Ecto neural progenitor cell (in vitro differentiated cells): ENCODE measurements at regions not wholly inside any gene's neighbourhood (a gene's known extent, or its start where the extent isn't known, plus 50 kb on each side); places are given as distances from the start of the nearest gene placed in this dataset.
"Not testable (repeated sequence)": the region's sequence is repeated elsewhere in the genome, so short reads cannot be mapped to it uniquely, and the experiment has no call there.

Experiments used
- DNase-seq: peaks from one replicate; pipeline ENCODE4 v3.0.0-alpha.2; 2018; ENCODE audit warnings: low spot score

- not testable (repeated sequence) for DNase-seq
These were observed 296.6 kb upstream of the NBPF12 start for GRCh38 chr1:146641534-146641933.

- DNase-seq, result not testable (repeated sequence)
These were observed 297.5 kb upstream of the NBPF12 start for GRCh38 chr1:146640671-146641070.

GRCh38 chr1:146630302-146630701, 307.8 kb upstream of the NBPF12 start:
- not testable (repeated sequence) for DNase-seq

- DNase-seq, result not testable (repeated sequence)
These were observed 319.5 kb upstream of the NBPF12 start for GRCh38 chr1:146618582-146618981.

- not testable (repeated sequence) for DNase-seq
These were observed 333.4 kb upstream of the NBPF12 start for GRCh38 chr1:146604681-146605080.

GRCh38 chr1:146600720-146601307, 337.3 kb upstream of the NBPF12 start:
- not testable (repeated sequence) for DNase-seq

GRCh38 chr1:146599906-146600305, 338.2 kb upstream of the NBPF12 start:
- not testable (repeated sequence) for DNase-seq

GRCh38 chr1:146581229-146581628, 352.4 kb upstream of the NOTCH2NLA start:
- not testable (repeated sequence) for DNase-seq

- DNase-seq, result not testable (repeated sequence)
These were observed 338.7 kb upstream of the NOTCH2NLA start for GRCh38 chr1:146567541-146567940.

- DNase-seq, result not testable (repeated sequence)
These were observed 329.2 kb upstream of the NOTCH2NLA start for GRCh38 chr1:146558032-146558431.

GRCh38 chr1:146556405-146556804, 327.6 kb upstream of the NOTCH2NLA start:
- DNase-seq, result not testable (repeated sequence)

- not testable (repeated sequence) for DNase-seq
These were observed 323.6 kb upstream of the NOTCH2NLA start for GRCh38 chr1:146552414-146552813.

GRCh38 chr1:146548684-146549083, 319.9 kb upstream of the NOTCH2NLA start:
- not testable (repeated sequence) for DNase-seq

GRCh38 chr1:146546189-146546588, 317.4 kb upstream of the NOTCH2NLA start:
- not testable (repeated sequence) for DNase-seq

GRCh38 chr1:146537775-146538373, 309.1 kb upstream of the NOTCH2NLA start:
- DNase-seq, result not testable (repeated sequence)

GRCh38 chr1:146536028-146536427, 307.2 kb upstream of the NOTCH2NLA start:
- not testable (repeated sequence) for DNase-seq

- DNase-seq, result not testable (repeated sequence)
These were observed 306.8 kb upstream of the NOTCH2NLA start for GRCh38 chr1:146535575-146535974.

- not testable (repeated sequence) for DNase-seq
These were observed 302.1 kb upstream of the NOTCH2NLA start for GRCh38 chr1:146530958-146531357.

GRCh38 chr1:146522812-146523211, 294.0 kb upstream of the NOTCH2NLA start:
- not testable (repeated sequence) for DNase-seq

GRCh38 chr1:146522345-146522744, 293.5 kb upstream of the NOTCH2NLA start:
- not testable (repeated sequence) for DNase-seq

- DNase-seq, result not testable (repeated sequence)
These were observed 293.0 kb upstream of the NOTCH2NLA start for GRCh38 chr1:146521804-146522203.

- not testable (repeated sequence) for DNase-seq
These were observed 284.9 kb upstream of the NOTCH2NLA start for GRCh38 chr1:146513754-146514153.

GRCh38 chr1:146511047-146511777, 282.4 kb upstream of the NOTCH2NLA start:
- DNase-seq, result not testable (repeated sequence)
